ENCODE measurements at regions not wholly inside any gene's neighbourhood (a gene's known extent, or its start where the extent isn't known, plus 50 kb on each side); places are given as distances from the start of the nearest gene placed in this dataset.

DNA sequence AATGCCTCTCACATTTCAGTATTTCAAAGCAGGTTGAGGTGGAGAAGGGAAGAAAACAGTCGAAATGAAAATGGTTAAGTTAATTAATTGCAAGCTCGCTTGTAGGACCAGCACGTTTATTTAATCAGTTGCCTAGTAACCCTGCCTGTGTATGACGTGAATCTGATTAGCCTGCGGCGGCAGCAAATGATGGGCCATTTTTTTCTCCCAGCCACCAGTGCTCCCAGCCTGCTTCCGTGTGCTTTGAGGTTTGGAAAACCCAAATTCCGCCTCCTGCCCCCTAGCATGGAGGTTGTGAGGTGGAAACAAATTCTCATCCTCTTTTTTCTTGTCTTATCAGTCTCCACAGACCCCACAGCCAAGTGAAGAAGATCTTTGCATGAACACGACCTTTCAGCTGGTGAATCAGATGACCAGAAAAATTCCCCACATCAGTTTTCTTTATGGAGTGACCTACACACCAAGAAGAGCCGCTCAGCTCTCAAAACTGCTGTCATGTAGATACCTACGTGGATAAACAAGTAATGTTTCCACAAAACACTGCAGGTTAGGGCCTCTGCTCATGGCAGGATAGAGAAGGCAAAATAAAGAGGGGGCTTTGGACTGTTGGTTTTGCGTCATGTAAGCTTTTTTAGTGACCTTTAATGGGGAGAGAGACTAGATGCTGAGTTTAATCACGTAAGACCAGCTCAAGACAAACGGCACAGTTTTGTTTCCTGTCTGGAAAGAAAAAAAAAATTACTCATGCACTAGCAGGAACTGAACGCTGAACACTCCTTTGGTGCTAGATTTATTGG lies 572.9 kb upstream of the NOX3 start:
- DNase-seq: no peak

DNA sequence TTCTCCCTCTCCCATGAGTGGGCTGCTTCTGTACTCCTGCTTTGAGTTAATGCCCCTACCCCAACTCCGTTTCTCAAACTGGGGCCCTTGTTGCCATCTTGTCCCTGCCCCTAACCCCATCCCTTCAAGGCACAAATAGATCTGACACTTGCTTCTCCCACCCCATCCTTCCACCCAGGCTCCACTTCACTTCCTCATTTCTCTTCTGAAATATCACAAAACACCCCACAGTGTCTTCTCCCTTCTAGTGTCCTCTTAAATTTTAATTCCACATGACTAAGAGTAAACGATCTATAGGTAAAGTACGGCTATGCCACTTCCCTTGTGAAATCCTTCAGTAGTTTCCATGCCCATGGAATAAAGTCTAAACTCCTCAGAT lies 571.6 kb upstream of the NOX3 start:
- no peak for DNase-seq

DNA sequence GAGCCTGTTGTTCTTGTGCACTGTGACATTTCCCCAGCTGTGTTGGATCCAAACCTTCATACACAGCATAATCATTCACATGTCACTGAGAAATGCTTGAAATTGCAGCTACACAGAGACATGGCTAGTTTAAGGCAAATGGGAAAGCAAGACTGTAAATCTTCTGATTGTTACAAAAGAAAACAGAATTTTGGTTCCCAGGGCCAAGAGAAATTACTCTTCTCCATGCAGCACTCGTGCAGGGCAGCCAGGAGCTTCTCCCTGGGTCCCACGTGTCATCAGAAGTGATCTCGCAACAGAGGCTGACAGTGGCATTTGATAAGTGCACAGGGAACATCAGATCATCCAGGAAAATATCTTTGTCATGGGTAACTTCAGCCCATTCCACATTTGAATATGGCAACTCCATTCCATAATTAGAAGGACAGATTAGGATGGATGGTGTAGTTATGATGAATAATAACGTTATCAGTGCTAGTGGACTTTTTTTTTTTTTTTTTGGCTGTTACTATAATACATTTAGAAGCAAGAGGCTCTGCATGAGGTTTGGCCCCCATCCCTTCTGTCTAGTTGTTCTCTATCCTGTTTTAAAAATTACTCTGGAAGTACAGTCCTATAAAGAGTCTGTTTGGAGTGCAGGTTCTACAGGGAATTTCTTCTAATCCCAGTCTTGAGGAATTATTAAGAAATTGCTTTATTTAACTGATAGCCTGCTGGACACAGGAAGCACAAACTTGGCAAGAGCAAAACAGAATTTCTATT lies 571.0 kb upstream of the NOX3 start:
- no peak for DNase-seq

DNA sequence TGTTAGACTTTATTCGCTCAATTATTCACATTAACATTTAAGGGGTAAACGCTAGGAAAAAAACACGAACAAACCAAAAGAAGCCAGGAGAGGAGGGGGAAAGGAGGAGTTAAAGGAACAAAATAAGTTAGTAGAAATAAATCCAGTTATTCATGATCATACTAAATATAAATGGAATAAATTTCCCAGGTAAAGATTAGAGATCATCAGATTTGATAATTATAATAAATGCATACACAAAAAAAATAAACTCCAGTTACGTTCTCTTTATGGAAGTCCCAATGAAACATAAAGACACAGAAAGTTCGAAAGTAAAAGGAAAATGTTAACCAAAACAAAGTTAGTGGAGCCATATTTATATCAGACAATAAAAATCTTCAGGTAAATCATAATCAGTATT lies 568.7 kb upstream of the NOX3 start:
- DNase-seq: no peak

DNA sequence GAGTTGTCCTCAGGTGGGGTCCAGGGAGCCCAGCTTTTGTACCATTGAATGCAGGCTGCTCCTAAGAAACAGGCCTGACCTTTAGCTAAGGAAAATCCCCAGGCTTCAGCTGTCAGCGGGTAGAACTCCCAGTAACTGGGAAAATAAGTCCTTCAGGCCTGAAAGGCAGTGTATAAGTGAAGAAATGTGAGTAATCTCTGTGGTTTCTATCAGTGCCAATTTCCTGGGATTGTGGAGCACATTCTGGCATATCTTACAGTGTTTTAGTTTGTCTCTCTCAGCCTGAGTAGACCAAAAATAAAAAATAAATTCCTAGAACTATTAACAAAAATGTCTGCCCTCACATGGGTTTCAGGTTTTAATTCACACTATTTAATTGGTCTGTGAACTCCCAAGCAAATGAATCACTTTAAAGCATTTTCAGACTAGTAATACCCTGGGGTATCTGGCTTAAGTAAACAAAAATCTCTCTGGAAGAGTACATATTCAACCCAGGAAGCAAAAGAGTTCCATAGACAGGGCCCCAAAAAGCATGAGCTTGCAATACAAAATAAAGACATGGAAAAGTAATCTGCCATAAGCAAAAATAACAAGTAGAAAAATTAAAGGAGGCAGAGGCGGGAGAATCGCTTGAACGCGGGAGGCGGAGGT lies 566.2 kb upstream of the NOX3 start:
- peak; percentile 17 for DNase-seq

DNA sequence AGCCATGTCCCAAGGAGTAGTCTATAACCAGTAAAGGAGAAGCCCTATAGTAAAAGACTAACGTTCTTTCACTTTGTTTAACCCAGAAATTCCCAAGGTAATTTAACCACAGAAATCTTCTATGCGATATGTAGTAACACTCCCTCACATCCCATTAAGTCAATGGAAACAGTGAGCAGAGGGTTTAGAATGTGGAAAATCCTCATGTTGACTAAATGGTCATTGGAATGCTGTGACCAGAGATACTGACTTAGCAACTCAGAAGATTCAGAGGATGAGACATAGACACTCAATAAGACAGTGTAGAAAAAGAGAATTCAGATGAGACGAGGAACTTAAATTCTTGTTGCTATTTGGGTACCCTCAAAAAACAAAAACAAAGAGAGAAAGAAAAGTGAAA lies 562.2 kb upstream of the NOX3 start:
- peak; percentile 47 for DNase-seq

DNA sequence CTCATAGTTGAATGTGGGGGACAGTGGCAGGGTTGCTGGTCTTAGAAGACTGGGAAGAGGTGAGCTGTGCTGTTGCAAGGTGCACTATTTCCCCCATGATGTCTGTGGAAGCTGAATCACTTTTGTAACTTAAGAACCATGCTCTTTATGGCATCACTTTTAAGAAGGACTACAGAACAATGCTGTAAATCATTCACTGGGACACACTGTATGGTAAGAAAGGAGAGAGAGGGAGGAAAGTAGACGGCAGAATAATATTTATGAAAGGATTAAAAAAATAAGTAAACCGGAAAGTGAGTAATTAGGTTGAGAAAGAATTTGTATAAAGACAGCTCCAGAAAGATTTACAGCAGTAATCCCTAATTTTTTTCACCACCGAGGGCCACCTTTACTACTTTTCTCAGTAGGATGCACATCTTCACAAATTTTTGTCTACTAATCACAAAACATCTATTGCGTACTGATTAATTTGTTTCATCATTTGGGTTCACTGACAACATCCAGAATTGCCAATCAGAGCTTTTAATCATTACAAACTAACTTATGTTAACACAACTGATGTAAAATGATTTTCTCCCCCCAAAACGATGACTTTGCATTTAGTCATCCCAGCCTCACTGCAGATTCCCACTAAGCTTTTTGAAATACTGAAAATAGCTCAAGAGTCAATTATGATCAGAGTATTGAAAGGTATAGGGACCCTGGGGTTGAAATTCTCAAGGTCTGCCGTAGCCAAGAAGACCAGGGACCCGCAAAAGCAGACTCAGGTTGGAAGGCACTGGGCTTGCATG lies 560.7 kb upstream of the NOX3 start:
- DNase-seq: peak; percentile 40

DNA sequence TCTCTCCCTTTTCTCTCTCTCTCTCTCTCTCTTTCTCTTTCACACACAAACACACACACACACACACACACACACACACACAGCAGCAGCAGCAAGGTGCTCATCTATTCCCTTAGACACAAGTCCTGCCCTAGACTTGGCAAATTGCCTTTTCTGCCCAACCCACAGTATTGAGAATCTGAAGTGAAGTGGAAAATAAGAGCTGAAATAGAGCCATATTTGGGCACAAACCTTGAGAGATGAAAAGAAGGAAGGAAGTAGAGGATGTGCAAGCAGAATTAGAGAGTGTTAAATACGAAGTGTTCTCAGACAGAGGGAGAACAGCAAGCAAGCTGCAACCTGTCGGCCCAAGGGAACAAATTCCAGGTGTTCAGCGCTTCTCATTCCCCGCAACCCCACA lies 557.5 kb upstream of the NOX3 start:
- no peak for DNase-seq

DNA sequence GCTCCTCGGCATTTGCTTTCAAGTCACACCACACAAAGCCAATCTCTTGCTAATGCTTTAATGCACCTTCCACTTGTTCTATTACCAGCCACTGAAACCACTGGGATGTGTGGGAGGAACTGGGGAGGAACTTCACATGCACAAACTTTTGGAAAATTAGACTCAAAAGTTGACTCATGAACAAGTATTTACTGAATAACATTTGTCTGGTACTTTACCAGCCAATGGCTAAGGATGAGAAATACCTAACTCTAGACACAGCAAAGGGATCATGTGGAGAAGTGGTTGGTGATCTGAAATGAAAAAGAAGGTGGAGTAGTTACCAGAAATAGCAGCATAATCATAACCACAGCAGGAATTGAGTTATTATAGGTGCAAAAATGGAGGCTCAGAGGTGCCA lies 554.0 kb upstream of the NOX3 start:
- no peak for DNase-seq

DNA sequence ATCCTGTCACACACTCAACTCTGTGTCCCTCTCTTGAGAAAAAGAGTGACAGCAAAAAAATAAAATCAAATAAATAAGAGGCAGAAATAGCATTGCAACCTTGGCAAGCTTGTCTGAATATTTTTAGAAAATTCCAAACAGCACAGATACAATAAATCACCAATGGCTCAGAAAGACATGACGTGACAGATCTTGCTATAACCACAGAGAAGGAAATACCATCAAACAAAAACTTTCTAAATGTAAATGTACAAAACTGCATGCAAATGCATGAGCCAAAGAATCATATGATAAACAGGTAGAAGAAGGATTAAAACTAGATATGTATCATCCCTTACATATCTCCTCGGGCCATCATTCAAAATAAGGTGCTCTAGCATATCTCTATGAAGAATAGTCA lies 549.2 kb upstream of the NOX3 start:
- DNase-seq: no peak

DNA sequence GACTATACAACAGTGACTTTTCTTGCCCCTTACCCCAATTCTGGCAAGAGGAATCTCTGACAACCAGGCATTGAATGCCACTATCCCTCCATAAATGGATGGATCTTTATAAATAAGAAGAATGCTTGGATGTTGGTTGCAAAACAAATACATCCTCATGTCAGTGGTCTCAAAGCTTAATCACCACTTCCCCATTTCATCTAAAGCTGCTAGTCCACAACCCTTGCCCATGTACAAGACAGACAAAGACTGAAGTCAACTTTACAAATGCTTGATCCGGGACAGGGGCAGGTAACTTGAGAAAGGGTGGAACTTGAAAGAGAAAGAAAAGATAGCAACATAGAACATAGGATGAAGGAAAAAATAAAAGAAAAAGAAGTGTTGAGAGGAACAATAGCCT lies 540.5 kb upstream of the NOX3 start:
- no peak for DNase-seq

DNA sequence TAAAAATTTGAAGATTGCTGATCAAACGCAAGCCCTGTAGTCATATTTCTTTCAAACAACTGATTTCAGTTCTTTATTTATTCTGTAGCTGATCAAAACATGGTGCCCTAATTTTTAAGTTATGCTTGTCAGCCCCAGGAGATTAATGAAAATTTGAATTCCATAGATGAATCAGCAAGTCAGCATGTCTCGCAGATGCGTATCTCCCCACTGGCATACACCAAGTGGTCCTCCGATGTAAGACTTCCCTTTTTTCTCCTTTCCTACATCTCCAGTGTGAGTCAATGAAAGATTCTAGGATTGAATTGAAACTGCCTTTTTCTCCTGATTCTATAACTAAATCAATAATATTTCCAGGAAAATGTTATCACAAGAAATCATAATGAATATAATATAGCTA lies 539.6 kb upstream of the NOX3 start:
- no peak for DNase-seq

DNA sequence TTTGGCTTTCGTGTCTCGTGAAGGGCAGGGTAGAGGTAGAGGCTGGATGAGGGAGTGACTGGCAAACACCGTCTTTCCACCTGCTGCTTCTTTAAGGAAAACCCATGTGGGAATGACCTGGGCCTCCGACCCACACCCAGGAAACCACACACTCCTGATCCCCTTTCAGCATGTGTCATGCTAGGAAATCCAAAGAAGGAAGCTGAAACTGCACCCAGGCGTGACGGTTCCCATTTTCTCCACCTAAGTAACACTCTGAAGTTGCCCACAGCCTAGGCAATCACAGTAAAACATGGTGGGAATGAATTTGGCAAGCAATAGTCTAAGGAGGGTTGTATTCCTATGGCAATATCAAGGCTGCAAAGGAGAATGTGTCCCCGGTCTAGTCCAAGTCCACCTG lies 538.4 kb upstream of the NOX3 start:
- no peak for DNase-seq

DNA sequence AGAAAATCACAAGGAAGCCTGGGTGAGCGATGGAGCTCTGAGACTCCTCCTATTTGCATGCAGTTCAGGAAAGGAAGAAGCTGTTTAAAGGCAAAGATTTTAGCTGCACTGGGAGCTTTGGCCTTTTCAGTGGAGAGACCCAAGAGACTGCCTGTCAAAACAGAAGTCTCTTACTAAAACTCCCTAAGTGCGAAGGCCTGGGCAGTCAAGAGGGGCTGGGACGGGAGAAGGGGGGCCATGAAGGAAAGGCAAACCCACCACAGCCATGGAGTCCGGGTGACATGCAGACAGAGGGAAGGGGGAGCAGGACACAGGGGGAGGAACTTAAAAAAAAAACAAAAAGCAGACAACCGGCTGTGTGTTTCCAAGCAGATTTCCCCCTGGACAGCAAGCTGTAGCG lies 537.6 kb upstream of the NOX3 start:
- DNase-seq: no peak

DNA sequence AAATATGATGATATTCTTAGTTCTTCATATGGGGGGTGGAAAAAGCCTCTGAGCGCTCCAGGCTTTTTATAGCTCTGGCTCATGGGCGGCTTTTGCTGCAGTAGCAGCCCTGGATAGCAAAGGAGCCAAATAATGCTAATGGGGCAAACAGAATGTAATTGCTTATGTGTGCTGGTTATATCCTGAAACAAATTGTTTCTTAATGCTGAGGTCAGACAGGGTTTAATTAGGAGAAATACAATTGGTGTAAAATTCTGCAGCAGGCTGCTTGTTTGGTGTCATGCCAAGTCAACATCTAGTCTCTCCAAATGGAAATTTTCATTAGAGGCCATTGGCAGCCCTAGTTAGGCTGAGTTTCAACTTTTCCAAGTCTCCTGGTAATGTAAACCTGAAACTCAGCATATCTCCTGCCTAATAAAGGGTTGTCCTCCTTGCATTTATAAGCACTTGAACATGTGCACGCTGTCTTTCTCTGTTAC lies 530.1 kb upstream of the NOX3 start:
- no peak for DNase-seq

DNA sequence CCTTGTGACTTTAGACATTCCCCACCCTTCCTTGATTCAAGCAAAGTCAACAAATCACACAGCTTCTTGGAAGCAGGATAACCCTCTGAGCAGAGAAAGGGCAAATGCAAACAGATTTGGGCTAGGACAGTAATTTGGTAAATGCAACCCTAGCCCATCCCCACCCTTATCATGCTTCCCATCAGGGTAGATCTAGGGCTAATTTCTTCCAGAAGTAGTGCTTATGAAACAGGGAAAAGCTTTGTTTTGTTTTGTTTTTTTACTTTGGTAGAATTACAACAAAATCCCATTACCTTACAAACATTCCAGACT lies 525.1 kb upstream of the NOX3 start:
- DNase-seq: no peak

DNA sequence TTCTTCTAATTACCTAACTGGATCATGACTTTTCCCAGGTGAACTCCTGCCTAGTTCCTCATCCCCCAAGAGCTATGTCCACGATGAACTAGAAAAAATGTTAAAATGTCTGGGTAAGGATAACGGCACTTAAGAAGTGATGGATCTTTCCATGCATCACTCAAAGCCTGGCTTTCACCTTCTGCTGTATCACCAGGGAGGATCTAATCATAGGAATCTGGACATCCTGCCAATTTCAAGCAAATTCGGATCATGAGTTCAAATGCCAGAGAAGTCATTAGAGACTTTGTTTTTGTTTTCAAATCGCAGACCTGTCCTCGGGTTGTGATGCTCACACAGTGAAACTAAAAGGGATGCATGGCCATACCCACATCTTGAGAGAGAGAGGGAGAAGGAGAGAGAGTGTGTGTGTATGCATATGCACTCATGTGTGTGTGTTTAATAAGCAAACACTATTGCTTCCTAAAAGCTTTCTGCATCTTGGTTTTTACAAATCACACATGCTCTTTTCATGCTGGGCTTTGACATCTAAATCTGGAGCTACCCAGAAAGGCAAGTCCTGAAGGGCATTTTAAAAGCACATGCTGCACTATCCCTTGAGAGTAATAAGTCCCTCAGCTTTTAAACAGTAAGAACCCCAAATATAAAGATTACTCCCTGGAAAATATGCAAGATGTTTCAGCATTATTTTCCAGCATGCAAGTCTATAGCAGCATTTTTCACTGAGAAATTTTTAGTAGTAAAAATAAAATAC lies 524.6 kb upstream of the NOX3 start:
- no peak for DNase-seq

DNA sequence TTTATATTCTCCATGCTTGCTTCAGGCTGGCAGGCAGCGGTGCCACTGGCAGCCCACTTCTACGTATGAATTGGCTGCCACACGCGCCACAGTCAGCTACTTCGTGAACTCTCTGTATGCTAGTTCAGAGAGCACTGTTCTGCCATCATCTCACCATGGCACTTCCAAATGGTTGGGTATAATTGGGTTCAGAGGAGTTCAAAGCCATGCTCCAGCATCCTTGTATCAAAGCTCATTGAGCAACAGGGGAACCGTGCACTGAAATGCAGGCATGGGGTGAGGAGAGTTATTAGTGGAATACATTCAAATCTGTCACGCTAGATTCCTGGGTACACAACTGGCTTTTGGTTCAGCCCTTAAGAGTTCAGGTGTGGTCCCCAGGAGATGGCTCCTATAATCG lies 519.9 kb upstream of the NOX3 start:
- DNase-seq: no peak

DNA sequence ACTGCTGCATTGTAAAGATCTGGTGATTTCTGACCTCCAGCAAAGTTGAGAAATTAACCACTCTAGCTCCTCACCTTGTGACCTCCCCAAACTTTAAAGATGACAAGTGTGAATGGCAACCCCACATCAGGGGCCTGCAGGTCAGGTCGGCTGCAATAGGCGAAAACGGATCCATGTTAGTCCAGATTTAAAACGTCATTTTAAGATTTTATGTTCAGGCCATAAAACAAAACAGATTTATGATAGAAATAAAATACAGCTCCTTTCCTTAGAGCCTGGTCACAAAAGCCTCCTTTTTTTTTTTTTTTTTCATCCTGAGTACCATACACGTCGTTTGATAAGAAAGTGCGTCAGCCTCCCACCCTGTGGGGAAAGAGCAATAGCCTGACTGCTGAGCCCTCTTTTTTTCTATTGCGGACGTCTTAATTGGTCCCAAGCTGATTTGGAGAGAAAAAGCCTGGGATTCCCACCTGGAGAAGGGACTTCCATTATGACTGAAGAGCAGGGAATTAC lies 519.2 kb upstream of the NOX3 start:
- DNase-seq: no peak

DNA sequence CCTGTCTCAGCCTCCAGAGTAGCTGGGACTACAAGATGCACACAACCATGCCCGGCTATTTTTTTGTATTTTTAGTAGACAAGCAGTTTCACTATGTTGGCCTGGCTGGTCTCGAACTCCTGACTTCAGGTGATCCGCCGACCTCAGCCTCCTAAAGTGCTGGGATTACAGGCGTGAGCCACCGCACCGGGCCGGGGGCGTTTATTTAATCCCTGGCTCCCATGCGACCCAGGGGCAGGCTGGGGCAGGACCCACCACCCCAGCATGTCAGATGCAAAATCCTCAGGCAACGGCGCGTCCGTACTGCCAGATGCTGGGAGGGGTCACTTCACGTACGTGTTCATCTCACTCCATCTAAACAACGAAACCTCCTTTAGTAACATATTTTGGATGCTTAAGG lies 518.7 kb upstream of the NOX3 start:
- DNase-seq: no peak

DNA sequence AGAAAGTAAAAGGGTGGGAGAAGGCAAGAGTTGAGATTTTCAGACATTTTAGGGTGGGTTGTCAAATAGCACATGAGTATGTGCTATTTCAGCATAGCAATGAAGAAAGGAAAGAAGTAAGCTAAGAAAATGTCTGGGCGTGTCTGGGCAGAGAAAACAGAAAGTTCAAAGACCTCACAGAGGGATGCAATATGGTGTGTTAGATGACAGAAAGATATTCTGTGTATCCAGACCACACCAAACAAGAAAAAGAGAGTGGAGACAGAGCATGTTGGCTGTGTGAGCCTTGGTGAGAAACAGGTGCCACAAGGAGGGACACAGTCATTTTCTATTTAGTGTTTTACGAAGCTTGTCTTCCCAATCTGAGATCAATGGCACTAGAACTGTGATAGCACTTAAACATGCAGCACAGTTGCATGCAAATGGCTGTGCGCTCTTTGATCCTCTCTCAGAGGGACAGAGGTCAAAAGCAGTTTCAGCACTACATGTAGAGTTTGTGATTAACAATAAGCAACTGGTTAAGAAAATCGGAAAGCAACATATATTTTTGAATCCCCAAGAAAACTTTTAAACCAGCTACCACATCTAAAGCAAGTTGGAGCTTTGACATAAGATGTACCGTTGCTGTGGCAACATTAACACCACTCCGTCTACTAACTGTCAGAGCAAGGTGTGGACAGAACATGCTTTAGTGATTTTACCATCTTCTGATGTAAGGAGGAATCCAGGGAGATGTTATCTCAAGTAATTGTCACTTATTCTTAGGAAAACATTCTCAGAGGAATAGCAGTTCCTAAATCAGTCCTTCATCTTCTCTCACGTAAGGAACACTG lies 515.5 kb upstream of the NOX3 start:
- no peak for DNase-seq

All from HCEC 1CT (cell line).